ENCODE measurements at regions not wholly inside any gene's neighbourhood (a gene's known extent, or its start where the extent isn't known, plus 50 kb on each side); places are given as distances from the start of the nearest gene placed in this dataset.

- ATAC-seq = no peak
- Histone ChIP-seq H3K27me3 (no peaks in the 10 kb centered on the region), H3K4me3 (no peak overlapping the region), H3K9me3 (no peaks in the 10 kb centered on the region), H3K4me1 (no peaks in the 10 kb centered on the region), H3K27ac (no peak overlapping the region), H3K36me3 (no peaks in the 10 kb centered on the region)
- no peak for DNase-seq
- intact Hi-C loops (cut with DNase I) = no loop called here
- no peak for TF ChIP-seq CTCF (IDR thresholded peaks at IDR 0.05)
These were observed 128.8 kb downstream of the FOXL1 start for GRCh38 chr16:86707171-86707570.

- Histone ChIP-seq H3K9me3 (no peaks in the 10 kb centered on the region), H3K27ac (no peak overlapping the region), H3K36me3 (no peaks in the 10 kb centered on the region), H3K27me3 (no peaks in the 10 kb centered on the region), H3K4me3 (no peak overlapping the region), H3K4me1 (no peaks in the 10 kb centered on the region)
- intact Hi-C loops (cut with DNase I) = no loop called here
- ATAC-seq (no peak), DNase-seq (no peak)
- no peak for TF ChIP-seq CTCF (IDR thresholded peaks at IDR 0.05)
These were observed 129.2 kb downstream of the FOXL1 start for GRCh38 chr16:86707581-86707980.

DNA sequence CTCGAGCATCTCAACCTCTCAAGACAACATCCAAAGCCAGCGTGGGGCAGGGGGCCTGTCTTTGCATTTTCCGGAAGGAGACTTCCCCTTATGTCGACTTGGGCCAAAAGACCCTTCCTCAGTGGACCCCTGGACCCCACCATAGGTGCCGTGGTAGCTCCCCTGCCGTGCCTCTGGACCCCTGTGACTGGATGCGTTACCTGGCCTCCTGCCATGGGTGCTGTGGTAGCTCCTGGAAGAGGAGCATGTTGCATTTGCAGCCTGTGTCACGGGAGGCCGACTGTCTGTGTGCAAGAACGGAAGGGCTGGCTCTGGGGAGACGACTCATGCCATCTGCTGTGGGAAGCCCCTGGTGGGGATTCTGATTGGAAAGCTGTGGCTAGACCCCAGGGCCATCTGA lies 130.1 kb downstream of the FOXL1 start:
- no peak overlapping the region for H3K27ac ChIP-seq
- H3K36me3 ChIP-seq = no peaks in the 10 kb centered on the region
- DNase-seq = no peak
- intact Hi-C loops (cut with DNase I) = no loop called here
- H3K4me3 ChIP-seq = no peak overlapping the region
- H3K9me3 ChIP-seq = no peaks in the 10 kb centered on the region
- TF ChIP-seq CTCF (IDR thresholded peaks at IDR 0.05) = no peak
- ATAC-seq = no peak
- no peaks in the 10 kb centered on the region for H3K4me1 ChIP-seq
- H3K27me3 ChIP-seq = peaks cover 3% of the 10 kb centered on the region

DNA sequence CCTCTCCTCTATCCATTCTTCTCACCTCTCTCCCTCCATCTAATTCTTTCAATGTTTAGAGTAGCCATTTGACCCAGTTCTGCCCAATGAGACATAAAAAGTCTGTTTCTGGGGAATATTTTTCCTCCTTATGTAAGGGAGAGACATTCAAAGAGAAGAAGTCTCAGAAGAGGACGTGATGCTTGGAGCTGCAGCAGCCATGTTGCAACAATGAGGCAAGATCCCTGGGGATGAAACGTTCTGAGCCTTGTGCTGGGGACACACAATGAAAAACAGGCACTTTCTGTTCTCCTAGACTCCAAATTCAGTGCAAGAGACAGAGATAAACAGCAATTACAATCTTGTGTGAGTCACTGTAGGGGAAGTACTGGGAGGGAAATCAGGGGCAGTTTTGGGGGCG lies 130.8 kb downstream of the FOXL1 start:
- Histone ChIP-seq H3K9me3 (no peaks in the 10 kb centered on the region), H3K4me1 (no peaks in the 10 kb centered on the region), H3K36me3 (no peaks in the 10 kb centered on the region), H3K27me3 (peaks cover 5% of the 10 kb centered on the region), H3K4me3 (no peak overlapping the region), H3K27ac (no peak overlapping the region)
- no peak for TF ChIP-seq CTCF (IDR thresholded peaks at IDR 0.05)
- ATAC-seq (no peak), DNase-seq (no peak)
- intact Hi-C loops (cut with DNase I) = no loop called here

- intact Hi-C loops (cut with DNase I) = no loop called here
- no peak for DNase-seq
These were observed 131.7 kb downstream of the FOXL1 start for GRCh38 chr16:86709902-86710601.

More at GRCh38 chr16:86709902-86710601, 131.7 kb downstream of the FOXL1 start:
- H3K4me1 ChIP-seq = no peaks in the 10 kb centered on the region
- no peaks in the 10 kb centered on the region for H3K36me3 ChIP-seq
- no peak for TF ChIP-seq CTCF (IDR thresholded peaks at IDR 0.05)
- no peak overlapping the region for H3K27ac ChIP-seq
- no peak overlapping the region for H3K4me3 ChIP-seq
- peaks cover 5% of the 10 kb centered on the region for H3K27me3 ChIP-seq
- no peak for ATAC-seq
- no peaks in the 10 kb centered on the region for H3K9me3 ChIP-seq

All from upper lobe of right lung (tissue), 1 donor.